ENCODE measurements at regions not wholly inside any gene's neighbourhood (a gene's known extent, or its start where the extent isn't known, plus 50 kb on each side); places are given as distances from the start of the nearest gene placed in this dataset.
"Not testable (repeated sequence)": the region's sequence is repeated elsewhere in the genome, so short reads cannot be mapped to it uniquely, and the experiment has no call there.

GRCh38 chr6:134420614-134421181 lies 102.8 kb upstream of the SGK1 start:
- no peak for DNase-seq

GRCh38 chr6:134419716-134420115 lies 101.8 kb upstream of the SGK1 start:
- DNase-seq: no peak

GRCh38 chr6:134416418-134417154 lies 98.7 kb upstream of the SGK1 start:
- DNase-seq: no peak

GRCh38 chr6:134415656-134416055 lies 97.7 kb upstream of the SGK1 start:
- no peak for DNase-seq

GRCh38 chr6:134415194-134415593 lies 97.3 kb upstream of the SGK1 start:
- DNase-seq: no peak

- no peak for DNase-seq
Measured at GRCh38 chr6:134414793-134415192, 96.9 kb upstream of the SGK1 start.

- DNase-seq: no peak
Measured at GRCh38 chr6:134413241-134413643, 95.3 kb upstream of the SGK1 start.

GRCh38 chr6:134410541-134410940 lies 92.6 kb upstream of the SGK1 start:
- DNase-seq: no peak

GRCh38 chr6:134407791-134408190 lies 89.9 kb upstream of the SGK1 start:
- no peak for DNase-seq

- DNase-seq: no peak
Measured at GRCh38 chr6:134406311-134406710, 88.4 kb upstream of the SGK1 start.

- DNase-seq: no peak
Measured at GRCh38 chr6:134405386-134406087, 87.6 kb upstream of the SGK1 start.

GRCh38 chr6:134403312-134403711 lies 85.4 kb upstream of the SGK1 start:
- not testable (repeated sequence) for DNase-seq

GRCh38 chr6:134402372-134402984 lies 84.6 kb upstream of the SGK1 start:
- DNase-seq: peak; percentile 16

GRCh38 chr6:134400941-134401340 lies 83.0 kb upstream of the SGK1 start:
- DNase-seq: no peak

GRCh38 chr6:134398453-134398852 lies 80.5 kb upstream of the SGK1 start:
- DNase-seq: peak; percentile 7

- no peak for DNase-seq
Measured at GRCh38 chr6:134397676-134398075, 79.8 kb upstream of the SGK1 start.

GRCh38 chr6:134394905-134395304 lies 77.0 kb upstream of the SGK1 start:
- no peak for DNase-seq

GRCh38 chr6:134394208-134394607 lies 76.3 kb upstream of the SGK1 start:
- DNase-seq: no peak

GRCh38 chr6:134391205-134391604 lies 73.3 kb upstream of the SGK1 start:
- DNase-seq: no peak

- DNase-seq: no peak
Measured at GRCh38 chr6:134389658-134390057, 71.7 kb upstream of the SGK1 start.

- DNase-seq: no peak
Measured at GRCh38 chr6:134389129-134389528, 71.2 kb upstream of the SGK1 start.

GRCh38 chr6:134386482-134386881 lies 68.6 kb upstream of the SGK1 start:
- not testable (repeated sequence) for DNase-seq

- no peak for DNase-seq
Measured at GRCh38 chr6:134381959-134382358, 64.0 kb upstream of the SGK1 start.

GRCh38 chr6:134379599-134379998 lies 61.7 kb upstream of the SGK1 start:
- DNase-seq: no peak
